LNCaP clone FGC (cell line): ENCODE measurements at regions not wholly inside any gene's neighbourhood (a gene's known extent, or its start where the extent isn't known, plus 50 kb on each side); places are given as distances from the start of the nearest gene placed in this dataset.

Source experiments
- DNase-seq: peaks from one replicate; pipeline ENCODE4 v3.0.0-alpha.2; 2011; ENCODE audit warnings: low read depth
- H3K4me3 ChIP-seq: 2 replicates; pipeline ENCODE4 v1.5.1; 2011; ENCODE audit warnings: mild to moderate bottlenecking, low read depth, low read length, control low read depth
- TF ChIP-seq, protein P1 (sequence below): IDR thresholded peaks from 2 replicates; pipeline ENCODE4 v1.5.1; 2012; ENCODE audit warnings: mild to moderate bottlenecking; ENCODE audit not compliant: control insufficient read depth, insufficient read depth; ENCODE audit errors: extremely low read depth

DNA sequence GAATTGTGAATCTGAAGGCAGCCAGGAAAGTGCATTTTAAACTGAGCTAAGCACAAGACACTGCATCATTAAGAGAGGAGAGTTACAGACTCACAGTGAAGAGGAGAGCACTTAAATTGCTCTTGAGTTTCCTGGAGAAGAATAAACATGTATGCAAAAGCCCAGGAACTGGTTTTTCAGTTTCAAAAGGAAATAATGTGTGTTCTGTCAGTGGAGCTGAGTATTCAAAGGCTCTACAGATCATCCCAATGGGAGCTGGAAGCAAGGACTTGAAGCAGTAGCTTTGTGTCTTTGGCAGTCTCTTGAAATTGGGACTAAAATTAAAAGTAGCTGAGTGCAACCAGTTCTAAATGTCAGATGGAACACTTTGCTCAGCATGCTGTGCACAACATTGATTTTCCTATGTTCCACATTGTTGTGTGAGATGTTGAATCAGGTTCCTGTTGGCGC, 147.5 kb upstream of the ANK2 start:
- TF ChIP-seq, protein P1, sequence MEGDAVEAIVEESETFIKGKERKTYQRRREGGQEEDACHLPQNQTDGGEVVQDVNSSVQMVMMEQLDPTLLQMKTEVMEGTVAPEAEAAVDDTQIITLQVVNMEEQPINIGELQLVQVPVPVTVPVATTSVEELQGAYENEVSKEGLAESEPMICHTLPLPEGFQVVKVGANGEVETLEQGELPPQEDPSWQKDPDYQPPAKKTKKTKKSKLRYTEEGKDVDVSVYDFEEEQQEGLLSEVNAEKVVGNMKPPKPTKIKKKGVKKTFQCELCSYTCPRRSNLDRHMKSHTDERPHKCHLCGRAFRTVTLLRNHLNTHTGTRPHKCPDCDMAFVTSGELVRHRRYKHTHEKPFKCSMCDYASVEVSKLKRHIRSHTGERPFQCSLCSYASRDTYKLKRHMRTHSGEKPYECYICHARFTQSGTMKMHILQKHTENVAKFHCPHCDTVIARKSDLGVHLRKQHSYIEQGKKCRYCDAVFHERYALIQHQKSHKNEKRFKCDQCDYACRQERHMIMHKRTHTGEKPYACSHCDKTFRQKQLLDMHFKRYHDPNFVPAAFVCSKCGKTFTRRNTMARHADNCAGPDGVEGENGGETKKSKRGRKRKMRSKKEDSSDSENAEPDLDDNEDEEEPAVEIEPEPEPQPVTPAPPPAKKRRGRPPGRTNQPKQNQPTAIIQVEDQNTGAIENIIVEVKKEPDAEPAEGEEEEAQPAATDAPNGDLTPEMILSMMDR: no peak
- H3K4me3 ChIP-seq: no peak overlapping the region
- no peak for DNase-seq

DNA sequence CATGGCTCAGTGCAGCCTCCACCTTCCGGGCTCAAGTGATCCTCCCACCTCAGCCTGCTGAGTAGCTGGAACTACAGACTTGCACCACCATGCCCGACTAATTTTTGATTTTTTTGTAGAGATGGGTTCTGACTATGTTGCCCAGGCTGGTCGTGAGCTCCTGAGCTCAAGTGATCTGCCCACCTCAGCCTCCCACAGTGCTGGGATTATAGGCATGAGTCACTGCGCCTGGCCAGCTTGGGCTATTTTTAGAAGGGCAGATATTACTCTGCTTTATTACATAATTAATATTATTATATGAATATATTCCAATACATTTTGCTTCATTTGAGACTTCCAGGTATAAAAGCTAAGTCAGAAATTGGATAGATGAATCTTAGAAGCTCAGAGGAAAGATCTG, 143.7 kb upstream of the ANK2 start:
- no peak for DNase-seq
- no peak overlapping the region for H3K4me3 ChIP-seq
- TF ChIP-seq, protein P1: no peak

DNA sequence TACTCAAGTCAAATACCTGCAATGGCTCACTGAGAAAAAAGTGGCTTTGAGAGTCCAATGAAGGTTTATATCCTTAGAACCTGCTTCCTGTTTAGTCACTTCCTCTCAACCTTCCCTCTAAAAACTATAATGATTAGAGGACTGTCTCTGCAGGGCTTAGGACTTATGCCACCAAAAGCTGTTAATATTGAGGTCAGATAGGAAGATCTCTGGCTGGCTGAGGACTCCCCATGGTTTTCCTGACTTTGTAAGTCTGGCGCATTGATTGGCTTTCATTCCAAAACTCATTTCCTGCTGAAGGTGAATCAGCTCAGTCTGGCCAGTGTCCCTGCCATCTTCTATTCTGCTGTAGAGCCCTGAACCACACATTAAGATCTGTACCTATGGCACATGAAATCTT, 140.9 kb upstream of the ANK2 start:
- no peak overlapping the region for H3K4me3 ChIP-seq
- TF ChIP-seq, protein P1: no peak
- no peak for DNase-seq

DNA sequence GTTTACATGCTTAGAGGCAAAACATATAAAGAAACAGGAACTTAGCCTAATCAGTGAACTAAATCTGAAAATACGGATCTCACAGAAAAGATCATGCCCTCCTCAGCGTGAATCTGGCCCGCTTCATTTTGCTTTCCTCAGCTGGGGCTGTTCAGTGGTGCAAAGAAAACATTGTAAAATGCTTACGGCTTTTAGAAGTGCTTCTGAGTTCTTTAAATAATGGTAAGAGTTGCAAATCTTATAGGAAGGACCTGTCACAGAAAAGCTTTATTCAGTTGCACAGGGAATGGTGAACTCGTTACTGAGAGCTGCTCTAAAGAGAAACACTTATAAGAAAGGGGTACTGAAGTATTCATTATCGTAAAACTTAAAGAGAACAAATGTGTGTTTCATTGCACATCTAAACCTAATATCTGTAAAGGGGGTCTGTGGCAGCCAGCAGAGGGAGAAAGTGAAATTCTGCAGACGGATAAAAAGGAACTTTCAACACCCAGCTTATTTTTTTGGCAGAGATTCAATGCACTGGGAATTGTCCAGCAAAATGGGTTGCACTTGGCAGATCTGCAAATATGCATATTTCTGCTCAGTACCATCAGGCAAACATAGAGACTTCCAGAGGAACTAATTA, 139.2 kb upstream of the ANK2 start:
- TF ChIP-seq, protein P1: no peak
- no peak for DNase-seq
- H3K4me3 ChIP-seq: peak overlapping the region; percentile 12; the same call in 1 of the 2 replicates

DNA sequence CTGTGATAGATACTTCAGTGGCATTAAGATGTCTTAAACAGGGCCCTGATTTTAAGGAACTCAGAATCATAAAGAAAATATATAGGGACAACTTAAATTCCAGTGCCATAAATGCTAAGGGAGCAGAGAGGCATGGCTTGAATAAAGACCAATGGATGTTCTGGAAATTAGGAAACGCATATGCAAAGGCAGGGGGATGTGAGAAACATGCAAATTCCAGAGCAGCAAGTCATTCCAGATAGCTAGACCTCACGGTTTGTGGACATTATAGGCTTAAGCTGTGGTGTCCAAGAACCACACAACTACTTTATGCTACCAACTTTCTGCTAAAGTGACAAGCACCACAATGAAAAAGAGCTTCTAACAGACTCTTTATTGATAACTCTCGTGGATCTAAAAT, 132.6 kb upstream of the ANK2 start:
- H3K4me3 ChIP-seq: no peak overlapping the region
- no peak for DNase-seq
- TF ChIP-seq, protein P1: no peak

DNA sequence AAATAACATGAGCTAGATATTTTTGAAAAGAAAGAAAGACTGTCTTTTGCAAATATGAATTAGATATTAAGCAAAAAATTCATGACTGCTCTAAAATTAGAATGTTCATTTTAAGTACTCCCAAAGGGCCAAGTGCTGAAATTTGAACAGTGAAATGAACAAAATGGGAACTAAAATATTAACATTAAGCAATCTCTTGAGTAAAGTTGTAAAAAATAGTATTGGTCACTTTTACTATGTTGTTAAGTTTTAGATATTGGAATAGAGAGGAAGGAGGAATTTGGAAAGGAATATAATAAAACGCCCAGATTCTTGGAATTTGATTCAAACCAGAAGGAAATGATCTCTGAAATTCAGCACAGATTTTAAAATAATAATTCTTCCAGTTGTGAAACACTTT, 125.9 kb upstream of the ANK2 start:
- TF ChIP-seq, protein P1: no peak
- no peak overlapping the region for H3K4me3 ChIP-seq
- DNase-seq: no peak

DNA sequence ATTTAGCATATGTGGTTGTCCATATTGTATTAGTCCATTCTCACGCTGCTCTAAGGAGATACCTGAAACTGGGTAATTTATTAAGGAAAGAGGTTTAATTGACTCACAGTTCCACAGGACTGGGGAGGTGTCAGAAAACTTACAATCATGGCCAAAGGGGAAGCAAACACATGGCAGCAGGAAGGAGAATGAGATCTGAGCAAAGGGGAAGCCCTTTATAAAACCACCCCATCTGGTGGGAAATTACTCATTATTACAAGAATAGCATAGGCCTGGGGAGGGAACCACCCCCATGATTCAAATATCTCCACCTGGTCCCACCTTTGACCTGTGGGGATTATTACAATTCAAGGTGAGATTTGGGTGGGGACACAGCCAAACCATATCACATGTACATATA, 122.6 kb upstream of the ANK2 start:
- H3K4me3 ChIP-seq: no peak overlapping the region
- TF ChIP-seq, protein P1: no peak
- DNase-seq: no peak
